ENCODE measurements at regions not wholly inside any gene's neighbourhood (a gene's known extent, or its start where the extent isn't known, plus 50 kb on each side); places are given as distances from the start of the nearest gene placed in this dataset.

DNA sequence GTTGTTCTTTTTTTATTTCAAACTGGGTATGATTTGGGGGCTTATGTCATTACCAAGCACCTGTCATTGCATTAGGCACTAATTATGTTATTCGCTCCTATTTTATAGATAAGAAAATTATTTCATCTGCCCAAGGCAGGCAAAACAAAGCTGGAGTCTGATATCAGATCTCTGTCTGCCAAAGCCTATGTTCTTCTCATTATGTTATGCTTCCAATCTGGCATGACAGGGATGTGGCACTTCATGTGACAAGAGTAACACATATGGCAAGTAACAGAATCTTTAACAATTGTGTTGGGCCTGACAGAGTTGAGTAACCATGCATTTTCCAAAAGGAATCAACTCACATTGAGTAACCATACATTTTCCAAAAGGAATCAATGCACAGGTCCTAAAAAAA lies 61.2 kb upstream of the TOM1L1 start:
- no peak for TF ChIP-seq CTCF (IDR thresholded peaks at IDR 0.05)
- no peak for TF ChIP-seq POLR2A (IDR thresholded peaks at IDR 0.05)

Data from uterus (tissue), 2 donors.